Stomach (tissue), 4 donors: ENCODE measurements at regions not wholly inside any gene's neighbourhood (a gene's known extent, or its start where the extent isn't known, plus 50 kb on each side); places are given as distances from the start of the nearest gene placed in this dataset.

Experiments used
- CTCF ChIP-seq, 7 experiments: fragments of 450-650 bp in 4 of 7; fragments of 200-600 bp in 3 of 7; sonication (generic) in 3 of 7; IDR thresholded peaks; one replicate each; pipeline ENCODE4 v1.5.1; 2016 to 2019; ENCODE audit warnings: antibody characterized with exemption in 7 of 7, control low read depth in 2 of 7, mild to moderate bottlenecking in 1 of 7
- EP300 ChIP-seq: sonication (generic); formaldehyde crosslinking; IDR thresholded peaks from one replicate; pipeline ENCODE4 v1.6.1; 2017; ENCODE audit warnings: antibody characterized with exemption
- POLR2A ChIP-seq, 4 donors: fragments of 450-650 bp; IDR thresholded peaks; one replicate each; pipeline ENCODE4 v1.6.1; 2016; ENCODE audit warnings: antibody characterized with exemption in 4 of 4, control low read depth in 2 of 4, mild to moderate bottlenecking in 1 of 4, moderate library complexity in 1 of 4
- POLR2AphosphoS5 ChIP-seq, 3 donors: sonication (generic); formaldehyde crosslinking; IDR thresholded peaks; one replicate each; pipeline ENCODE4 v1.6.1; 2016; ENCODE audit warnings: antibody characterized with exemption in 3 of 3

DNA sequence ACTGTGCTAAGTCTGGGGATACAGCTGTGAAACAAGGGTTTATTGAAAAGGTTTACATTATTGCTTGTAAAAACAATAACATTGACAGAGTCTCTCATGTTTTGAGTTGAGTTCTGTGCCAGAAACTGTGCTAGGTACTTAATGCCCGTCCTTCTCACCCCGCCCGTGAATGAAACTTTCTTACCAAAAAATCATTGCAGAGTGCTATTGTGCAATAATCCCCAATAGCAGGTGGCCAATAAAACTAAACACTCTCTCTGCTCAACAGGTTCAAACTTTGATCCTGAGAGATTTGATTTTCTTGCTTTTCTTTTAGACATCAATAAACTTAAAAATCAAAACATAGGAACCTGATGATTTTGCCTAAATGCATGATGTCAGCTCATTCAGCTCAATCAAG is 441.6 kb downstream of the HAPSTR1 start:
- TF ChIP-seq POLR2A (IDR thresholded peaks at IDR 0.05) (no peak), POLR2AphosphoS5 (IDR thresholded peaks at IDR 0.05) (no peak), CTCF (IDR thresholded peaks at IDR 0.05) (no peak), EP300 (no peak)
